Kasumi-1 (cell line): ENCODE measurements at regions not wholly inside any gene's neighbourhood (a gene's known extent, or its start where the extent isn't known, plus 50 kb on each side); places are given as distances from the start of the nearest gene placed in this dataset.
"Not testable (repeated sequence)": the region's sequence is repeated elsewhere in the genome, so short reads cannot be mapped to it uniquely, and the experiment has no call there.

Source experiments
- DNase-seq, 2 experiments: peaks; one replicate each; lab custom pipeline; 2025; lab: John Stamatoyannopoulos, UW

DNA sequence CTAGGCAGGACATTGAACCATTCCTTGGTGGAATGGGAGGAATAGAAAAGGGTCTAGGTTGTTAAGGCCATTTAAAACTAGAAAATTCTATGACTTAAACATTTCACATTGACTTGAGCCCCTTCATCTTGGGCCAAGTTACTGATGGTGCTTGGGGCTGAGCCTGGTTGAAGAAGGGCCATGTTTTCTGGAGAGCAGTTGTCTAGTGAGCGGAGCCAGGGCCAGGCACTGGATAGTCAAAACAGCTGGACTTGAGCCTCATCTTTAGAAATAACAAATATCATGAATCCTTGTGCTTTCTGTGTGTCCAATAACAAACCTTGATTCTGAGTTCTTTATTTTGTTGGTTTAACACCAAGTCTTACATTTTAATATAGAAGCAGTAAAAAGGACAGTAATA, 134.6 kb upstream of the TCF21 start:
- no peak for DNase-seq

DNA sequence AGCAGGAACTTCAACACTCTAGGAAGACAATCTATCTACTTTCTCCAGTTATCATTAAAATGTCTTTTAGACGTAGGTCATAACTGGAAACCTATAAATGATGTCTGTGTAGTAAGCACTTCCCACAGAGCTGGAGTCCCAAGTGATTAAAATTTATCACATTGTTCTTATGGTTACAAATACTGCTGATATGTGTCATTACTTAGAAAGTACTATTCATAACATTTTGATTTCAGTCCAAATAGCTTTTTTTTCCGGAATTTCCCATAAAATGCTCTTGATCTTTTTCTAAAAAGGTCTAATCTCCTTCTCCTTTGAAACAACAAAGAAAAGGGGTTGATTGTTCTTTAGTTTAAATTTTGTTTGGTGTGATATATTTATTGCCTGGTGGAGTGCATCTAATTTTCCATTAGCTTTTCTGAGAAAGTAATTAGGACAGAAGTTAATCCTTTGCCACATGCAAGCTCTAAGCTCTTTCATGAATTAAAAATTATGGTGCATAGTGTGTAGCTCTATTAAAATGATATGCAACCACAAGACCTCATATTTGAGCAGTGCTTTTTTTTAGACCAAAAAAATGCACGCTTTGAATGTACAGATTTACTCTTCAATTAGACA, 132.7 kb upstream of the TCF21 start:
- DNase-seq = no peak

DNA sequence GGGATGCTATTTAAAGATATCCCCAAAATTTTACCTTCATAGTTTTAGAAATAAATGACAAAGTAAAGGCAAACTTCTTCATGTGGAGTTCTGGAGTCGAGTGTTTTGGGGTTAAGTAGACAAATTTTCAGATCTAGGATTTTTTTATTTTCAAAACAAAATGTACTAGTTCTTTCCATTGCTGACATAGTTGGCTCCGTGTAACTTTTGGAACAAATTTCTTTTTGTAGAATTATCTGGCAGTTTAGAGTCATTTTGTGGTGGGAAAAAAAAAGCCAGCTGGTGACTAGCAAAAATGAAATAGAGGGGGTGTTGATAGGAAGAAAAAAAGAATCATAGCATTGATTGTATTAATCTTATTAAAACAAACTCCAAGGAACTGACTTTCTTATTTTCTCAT, 131.6 kb upstream of the TCF21 start:
- DNase-seq = no peak

DNA sequence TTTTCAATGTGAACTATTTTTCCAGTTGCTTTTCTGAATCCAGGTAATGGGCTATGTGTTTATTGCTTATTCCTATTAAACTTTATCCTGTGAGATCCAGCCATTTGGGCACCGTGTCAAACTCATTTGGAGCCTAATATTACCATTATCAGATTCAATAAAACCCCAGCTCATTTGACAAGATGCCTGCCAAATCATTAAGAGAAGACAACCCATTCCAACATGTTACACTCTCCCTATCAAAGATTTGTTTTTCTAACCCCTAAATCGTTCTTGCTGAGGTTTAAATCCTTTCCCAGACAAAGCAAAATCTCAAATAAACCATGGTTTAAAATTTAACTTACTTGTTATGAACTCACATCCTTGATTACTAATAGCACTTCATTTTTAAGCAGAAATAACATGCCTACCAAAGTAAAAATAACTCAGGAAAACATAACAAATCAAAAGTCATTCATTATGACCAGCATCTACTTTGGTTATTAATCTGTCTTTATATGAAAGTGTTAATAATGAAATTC, 130.0 kb upstream of the TCF21 start:
- no peak for DNase-seq

DNA sequence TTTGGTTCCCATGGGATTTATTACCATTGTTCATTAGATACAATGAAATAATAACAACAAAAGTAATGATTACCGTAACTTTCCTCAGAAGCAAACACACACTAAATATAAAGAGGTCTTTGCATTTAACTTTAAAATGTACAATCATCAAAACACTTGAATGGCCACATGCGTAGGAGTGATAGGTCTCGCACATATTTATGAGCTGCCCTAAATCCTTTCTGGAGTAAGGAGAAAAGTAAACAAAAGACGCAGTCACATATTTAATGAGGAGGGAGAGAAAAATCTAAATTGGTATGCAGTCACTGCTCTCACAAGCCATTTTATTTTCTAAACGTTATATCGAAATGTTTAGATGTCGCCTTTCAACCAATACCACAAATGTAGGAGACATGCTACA, 129.4 kb upstream of the TCF21 start:
- DNase-seq = no peak

DNA sequence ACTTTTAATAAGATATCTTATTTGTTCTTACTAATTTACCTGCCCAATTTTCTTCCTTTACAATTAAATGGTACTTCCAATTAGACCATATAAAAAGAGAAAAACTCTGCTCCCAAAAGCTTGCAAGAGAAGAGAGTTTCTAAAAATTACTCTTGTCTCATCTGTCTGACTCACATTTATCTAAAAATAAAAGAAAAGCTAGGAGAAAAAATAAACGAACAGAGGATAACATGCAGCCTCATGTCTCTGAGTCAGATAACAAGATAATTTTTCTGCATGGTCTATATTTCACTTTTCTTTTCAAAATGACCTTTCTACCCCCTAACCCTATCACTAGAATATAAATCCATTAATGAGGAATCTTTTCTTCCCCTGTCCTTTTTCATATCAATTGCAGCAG, 127.2 kb upstream of the TCF21 start:
- no peak for DNase-seq

DNA sequence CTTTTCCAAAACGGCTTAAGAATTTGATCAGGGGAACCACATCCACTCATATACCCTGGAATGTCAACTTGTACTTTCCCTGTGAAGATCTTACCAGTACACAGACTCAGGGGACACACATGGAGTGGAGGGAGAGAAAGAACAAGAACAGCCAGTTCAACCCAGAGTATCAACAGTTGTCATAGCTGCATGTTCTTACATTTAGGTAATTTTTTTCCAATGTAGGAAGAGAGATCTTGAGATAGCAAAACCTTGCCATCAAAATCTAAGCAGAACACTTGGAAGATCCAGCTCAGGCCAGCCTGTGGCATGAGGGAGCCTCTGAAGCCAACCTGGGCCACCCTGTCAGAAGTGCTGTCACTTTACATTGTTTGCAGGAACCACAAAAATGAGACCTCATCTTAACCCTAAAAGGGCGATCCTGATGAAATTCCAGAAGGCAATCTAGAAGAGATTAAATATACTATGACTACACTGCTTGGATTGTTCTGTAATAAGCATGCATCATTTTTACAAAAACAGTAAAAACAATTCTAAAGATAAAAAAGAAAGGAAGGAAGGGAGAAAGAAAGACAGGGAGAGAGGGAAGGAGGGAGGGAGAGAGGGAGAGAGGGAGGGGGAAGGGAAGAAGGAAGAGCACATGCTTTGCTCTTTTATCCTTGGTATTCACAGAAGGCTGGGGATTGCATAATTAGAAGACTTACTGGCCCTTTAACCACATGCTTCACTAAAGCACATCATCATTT, 124.7 kb upstream of the TCF21 start:
- DNase-seq = no peak

DNA sequence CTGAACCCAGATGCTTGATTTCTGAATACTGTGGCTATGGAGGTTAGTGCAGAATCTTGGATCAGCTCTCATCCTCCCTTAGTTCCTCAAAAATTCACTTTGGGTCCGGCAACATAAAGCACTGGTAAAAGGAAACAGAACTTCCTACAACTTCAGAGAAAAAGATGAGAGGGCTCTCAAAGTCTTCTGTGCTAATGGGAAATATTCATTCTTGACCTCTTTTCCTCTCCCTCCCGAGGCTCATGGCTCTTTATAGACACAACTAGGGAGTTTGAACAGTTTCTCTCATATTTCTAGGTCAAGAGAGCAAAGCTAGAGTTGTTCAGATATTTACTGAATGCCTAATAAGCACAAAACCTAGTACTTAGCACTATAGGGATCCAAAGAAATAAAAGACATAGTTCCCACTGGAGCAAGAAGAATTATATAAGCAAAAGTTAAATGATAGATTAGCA, 124.1 kb upstream of the TCF21 start:
- peak; percentile 46 to 54 for DNase-seq

DNA sequence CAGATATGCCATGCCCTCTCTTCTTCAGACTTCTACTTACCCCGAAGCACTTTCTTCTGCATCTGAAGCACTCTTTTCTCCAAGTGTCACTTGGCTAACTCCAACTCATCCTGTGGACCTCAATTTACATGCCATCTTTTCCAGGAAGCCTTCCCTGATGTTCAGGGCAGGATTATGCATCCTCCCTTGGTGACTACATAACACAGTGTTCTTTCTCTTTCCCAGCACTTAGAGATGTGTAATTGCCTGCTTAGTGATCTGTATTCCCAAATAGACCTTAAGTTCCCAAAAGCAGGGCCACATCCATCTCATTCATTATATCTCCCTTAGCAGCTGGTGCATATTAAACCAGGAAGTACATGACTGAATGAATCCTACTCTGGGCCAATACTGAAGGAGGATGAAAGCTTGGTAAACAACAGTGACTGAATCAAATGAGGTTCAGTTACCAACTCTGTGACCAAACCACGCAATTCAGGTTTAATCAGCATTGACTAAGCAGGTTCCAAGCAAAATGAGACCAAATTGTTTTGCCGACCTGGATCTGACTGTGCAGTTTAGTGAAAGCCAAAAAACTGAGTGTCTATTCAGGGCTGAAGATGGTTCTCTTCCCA, 121.4 kb upstream of the TCF21 start:
- DNase-seq = no peak

DNA sequence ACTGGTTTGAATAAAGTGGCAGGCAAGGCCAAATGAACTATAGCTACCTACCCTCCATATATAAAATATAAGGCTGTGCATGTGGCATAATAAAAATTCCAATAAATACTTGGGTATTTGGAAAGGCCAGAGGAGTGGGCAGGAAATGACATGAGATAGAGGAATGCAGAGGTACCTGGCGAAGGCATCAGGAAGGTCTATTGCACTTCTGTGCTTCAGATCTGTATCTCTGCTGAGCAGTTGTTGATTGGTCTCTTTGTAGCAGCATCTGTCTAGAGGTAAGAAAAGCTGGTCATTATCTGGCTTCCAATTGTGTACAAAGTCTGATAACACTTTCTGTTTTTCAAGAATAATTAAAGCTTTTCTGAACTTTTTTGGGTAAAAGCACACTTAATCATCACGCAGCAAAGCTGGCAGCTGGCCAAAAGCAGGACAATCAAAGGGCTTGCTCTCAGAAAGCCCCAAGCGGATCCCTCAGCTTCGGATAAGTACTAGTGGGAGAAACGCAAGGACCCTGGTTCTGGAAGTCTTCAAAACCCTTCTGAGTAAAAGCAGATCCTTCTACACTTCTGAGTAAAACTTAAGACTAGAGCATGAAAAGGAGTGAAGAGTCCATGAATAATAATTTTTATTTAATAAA, 120.1 kb upstream of the TCF21 start:
- no peak for DNase-seq

DNA sequence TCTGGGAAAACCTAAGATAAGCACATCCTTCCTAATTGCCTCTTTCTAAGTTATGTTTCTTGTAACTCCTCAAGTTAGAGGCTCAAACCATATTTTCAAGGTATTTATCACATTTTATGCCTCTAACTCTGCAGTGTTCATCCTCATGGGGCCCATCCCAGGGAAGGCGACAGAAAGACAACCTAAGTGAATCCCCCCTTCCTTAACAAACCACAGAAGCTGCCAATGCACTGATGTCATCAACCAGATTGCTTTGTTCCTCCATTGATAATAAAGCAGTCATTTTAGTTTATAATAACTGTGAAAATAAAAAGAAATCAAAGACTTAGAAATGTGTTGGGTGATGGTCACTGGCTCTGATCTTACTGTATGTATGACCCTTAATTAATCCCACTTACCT, 119.5 kb upstream of the TCF21 start:
- DNase-seq = no peak

DNA sequence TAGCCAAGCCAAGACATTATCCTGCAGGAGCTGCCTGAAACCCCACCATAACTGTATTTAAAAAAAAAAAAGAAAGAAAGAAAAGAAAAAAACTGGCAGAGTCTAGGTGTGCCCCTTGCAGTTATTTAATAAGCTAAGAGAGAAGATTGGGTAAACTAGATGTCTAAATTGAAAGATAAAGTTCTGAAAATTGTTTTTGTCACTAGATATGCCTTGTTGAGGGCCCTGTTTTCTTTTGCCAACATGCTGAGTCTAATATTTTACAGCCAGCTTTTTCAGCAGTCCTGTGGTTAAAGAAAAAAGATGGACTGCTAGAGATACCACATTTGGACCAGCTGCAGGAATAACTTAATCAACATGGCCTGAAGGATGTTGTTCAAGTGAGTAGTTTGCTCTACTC, 116.3 kb upstream of the TCF21 start:
- DNase-seq = no peak

DNA sequence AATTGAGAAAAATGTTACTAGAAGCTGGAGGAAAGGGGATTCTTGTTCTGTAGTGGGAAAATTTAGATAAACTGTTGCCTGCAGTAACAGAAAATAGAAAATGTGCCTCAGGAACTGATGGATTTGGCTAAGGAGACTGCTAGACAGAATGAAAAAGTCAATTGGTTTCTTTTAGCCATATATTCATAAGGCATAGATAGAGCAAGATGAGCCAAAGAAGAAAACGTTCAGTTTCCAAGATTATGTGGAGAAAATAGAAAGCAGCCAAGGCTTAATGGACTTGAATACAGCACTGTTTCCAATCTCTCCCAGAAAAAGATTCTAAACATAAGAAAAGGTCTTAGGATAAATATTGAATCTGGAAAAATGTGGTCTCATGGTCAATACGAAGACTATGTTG, 115.1 kb upstream of the TCF21 start:
- DNase-seq = no peak

DNA sequence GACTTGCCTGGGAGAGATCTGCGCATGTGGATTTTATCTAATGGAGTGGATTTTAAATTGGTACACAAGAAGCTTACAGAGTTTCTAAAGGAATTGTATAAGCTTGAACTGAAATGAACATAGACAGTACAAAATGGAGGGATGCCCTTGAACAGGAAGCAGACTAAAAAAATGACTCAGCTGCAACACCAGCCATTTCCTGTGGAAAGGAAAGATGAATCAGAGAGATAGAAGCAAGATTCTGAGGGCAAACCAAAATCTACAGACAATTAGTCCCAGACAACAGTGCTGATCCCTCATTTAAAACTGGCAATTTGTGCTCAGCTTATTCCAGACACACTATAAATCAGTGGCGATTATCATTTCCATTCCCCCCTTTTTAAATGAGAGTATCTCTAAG, 114.6 kb upstream of the TCF21 start:
- DNase-seq = peak; percentile 63 to 70

DNA sequence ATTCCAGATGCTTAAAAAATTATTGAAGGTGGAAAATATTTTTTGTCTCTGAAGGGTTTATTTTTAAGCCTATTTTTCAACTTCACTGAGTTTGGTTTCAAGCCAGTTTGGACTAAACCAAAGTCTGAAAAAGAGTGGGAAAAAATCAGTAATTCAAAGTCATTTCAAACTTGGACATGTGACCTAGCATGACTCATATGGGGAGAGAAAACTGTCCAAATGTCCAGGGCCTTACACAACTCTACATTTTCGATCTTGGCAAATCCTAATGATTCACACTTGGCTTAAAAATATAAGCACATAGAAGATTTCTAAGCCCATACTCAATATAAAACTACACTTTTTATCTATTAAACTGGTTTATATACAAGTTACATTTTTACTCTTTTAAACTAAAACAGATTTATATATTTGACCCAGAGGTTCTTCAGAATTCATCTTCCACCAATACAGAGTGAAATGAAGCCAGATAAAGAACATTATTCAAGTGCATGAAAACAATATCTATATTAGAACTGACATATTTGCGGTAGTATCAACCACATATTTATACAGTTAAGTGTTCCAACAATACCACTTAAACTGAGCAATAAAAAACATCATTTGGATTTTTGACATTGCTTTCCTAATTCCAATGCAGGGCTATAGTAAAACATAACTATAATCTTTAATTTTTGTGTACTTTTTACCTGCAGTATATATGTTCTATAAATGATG, 110.3 kb upstream of the TCF21 start:
- no peak for DNase-seq

DNA sequence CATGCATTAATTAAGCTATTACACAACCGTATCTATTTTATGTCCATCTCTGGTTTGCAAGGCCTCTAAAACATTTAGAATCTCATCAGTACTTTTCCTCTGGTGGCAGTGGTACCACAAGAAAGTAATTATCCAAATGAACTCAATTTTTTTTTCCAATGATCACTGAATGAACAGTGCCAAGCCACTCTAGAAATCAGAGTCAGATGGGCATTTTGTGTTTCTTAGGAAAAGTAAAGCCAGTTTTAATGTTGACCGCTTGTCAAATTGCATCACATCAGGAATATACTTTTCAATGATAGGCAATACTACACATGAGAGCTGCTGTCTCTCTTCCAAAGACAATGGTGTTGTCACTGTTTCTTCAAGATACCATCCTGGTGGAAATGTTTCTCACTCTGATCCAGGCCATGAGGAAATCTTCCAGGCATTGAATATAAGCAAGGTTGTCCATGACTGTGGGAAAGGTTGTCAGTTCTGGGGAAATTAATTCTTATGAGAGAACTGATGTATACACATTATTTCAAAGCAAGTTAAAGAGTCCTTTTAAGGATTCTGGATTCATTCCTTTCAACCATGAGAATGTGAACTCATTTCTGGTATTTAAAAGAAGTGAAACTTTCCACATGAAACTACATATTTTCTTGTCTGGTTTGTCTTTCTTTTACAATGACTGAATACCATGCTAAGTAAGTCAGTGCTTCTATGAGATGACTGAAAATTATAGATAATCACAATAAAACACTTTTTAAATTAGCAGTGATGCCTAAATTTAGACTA, 108.8 kb upstream of the TCF21 start:
- no peak for DNase-seq

DNA sequence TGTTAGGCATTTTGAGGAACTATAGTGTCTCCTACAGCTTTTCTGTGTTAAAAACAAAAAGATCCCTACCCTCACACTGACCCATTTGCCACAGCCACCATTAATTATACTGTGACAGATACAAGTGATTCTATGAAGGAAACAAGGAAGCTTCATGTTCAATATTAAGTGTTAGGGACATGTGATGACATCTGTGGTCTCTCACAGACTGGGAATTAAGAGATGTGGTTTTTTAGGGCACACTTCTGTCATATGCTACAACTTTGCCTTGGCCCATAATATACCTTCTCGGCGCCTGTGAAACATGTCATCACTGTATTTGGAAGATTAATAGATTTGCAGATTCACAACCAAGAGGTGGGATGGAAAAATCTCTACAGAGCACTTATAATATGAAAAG, 102.9 kb upstream of the TCF21 start:
- no peak for DNase-seq

DNA sequence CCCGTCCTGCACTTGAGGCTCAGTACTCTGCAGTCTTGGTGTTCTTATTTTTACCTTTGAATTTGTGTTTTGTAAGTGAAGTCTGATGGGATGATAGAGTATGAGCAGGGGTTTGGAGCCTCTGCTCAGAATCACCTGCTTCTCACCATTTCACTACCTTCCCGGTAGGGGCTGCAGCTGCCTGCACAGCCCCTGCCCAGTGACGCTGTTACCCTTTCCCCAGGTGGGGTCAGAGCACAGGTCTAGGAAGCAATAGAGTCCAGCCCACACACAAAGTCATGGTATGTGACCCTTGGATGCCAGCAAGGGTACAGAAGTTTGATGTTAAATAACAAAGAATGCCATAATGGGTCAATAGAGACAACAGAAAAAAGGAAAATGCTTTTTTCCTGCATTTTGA, 101.8 kb upstream of the TCF21 start:
- DNase-seq = no peak

DNA sequence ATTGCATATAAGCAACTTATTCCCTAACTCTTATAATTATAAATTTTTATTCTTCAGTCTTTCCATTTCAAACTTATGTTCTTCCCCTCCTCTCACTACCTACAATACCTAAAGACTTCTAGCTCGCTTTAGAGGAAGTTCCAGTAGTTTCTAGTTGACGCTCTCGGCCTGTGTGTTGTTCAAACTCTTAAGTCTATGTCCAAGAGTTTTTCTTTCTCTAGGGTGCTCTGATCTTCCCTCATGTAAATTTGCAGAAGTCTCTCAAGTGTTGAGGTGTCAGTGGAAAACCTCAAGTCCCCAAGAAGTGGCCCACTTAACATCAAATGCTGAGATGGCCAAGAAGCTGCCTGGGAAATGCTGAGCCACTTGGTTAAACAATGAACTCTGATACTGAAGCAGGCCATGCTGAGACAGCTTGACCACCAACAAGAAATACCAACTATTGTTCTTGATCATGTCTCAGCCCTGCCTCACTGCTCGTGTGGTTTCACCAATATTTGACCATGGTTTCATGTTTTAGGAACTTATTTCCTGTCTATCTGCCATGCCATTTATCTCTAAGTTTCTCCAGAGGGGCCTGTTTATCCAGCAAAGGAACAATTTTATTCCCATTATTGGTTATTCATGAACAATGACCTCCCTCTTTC, 100.9 kb upstream of the TCF21 start:
- no peak for DNase-seq

DNA sequence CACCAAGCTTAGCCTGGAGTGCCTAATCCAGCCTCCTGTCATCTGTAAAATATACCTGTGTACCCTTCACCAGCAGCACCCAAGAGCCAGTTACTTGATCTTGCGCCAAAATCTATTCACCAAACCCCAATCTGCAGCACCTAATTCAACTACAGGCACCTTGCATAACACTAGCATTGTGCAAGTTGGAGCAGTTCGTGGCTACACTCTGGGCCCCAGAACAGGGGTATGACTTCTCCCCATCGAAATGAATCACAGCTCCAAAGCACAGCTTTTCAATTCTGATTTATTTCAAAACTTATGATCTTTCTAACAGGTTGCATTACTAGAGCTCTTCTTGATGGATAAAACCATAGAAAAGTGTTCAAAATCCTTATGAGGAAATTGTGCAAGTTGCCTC, 100.4 kb upstream of the TCF21 start:
- no peak for DNase-seq

DNA sequence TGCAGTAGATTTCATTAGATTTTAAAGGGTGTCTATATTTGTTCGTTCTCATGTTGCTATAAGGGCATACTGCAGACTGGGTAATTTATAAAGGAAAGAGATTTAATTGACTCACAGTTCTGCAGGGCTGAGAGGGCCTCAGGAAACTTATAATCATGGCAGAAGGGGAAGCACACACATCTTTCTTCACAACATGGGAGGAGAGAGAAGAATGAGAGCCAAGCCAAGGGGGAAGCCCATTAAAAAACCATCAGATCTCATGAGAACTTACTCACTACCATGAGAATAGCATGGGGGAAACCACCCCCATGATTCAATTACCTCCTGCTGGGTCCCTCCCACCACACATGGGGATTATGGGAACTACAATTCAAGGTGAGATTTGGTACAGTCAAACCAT, 99.5 kb upstream of the TCF21 start:
- not testable (repeated sequence) for DNase-seq
